MCF 10A (cell line): ENCODE measurements at regions not wholly inside any gene's neighbourhood (a gene's known extent, or its start where the extent isn't known, plus 50 kb on each side); places are given as distances from the start of the nearest gene placed in this dataset.

Source experiments
- BruUV-seq: library from RNA; stranded (reverse); fragments of 400-500 nt; replicated peaks from 2 replicates; lab custom pipeline; 2021; lab: Mats Ljungman, UMichigan
- CTCF ChIA-PET: fragments of 300-600 bp; sonication (Branson Sonifier 250); formaldehyde crosslinking; extraction: SDS; loops from one replicate; lab custom pipeline; 2021; ENCODE audit warnings: antibody characterized with exemption, inconsistent platforms; lab: Yijun Ruan, JAX
- POLR2A ChIA-PET: fragments of 300-600, 350-650 bp; sonication (Branson Sonifier 250); formaldehyde crosslinking; extraction: SDS; loops from one replicate; lab custom pipeline; 2020; ENCODE audit warnings: antibody characterized with exemption, inconsistent platforms; lab: Yijun Ruan, JAX
- DNase-seq: peaks from one replicate; pipeline ENCODE4 v3.0.0-alpha.2; 2018; ENCODE audit not compliant: unreplicated experiment
- H3K27ac Mint-ChIP-seq: one replicate; pipeline ENCODE4 v1.8.0; 2022; ENCODE audit warnings: mild to moderate bottlenecking, low read depth, mixed read lengths; ENCODE audit not compliant: unreplicated experiment
- H3K27me3 Mint-ChIP-seq: one replicate; pipeline ENCODE4 v1.8.0; 2022; ENCODE audit warnings: mixed read lengths; ENCODE audit not compliant: insufficient read depth, unreplicated experiment
- H3K36me3 Mint-ChIP-seq: one replicate; pipeline ENCODE4 v1.8.0; 2022; ENCODE audit warnings: mild to moderate bottlenecking, moderate library complexity, mixed read lengths; ENCODE audit not compliant: insufficient read depth, unreplicated experiment
- H3K4me1 Mint-ChIP-seq: one replicate; pipeline ENCODE4 v1.8.0; 2022; ENCODE audit warnings: mixed read lengths; ENCODE audit not compliant: insufficient read depth, unreplicated experiment
- H3K4me3 Mint-ChIP-seq: one replicate; pipeline ENCODE4 v1.8.0; 2022; ENCODE audit warnings: mild to moderate bottlenecking, moderate library complexity, mixed read lengths; ENCODE audit not compliant: unreplicated experiment
- H3K9me3 Mint-ChIP-seq: one replicate; pipeline ENCODE4 v1.8.0; 2022; ENCODE audit warnings: mixed read lengths; ENCODE audit not compliant: unreplicated experiment
- intact Hi-C: fragments of 100-400 bp; cut with micrococcal nuclease; formaldehyde crosslinking; loops from 2 replicates; pipeline ENCODE4 v1.14.1; 2022
- TF ChIP-seq, protein P1 (sequence below): fragments of 200-600 bp; IDR thresholded peaks from one replicate; pipeline ENCODE4 v1.8.0; 2022; ENCODE audit warnings: antibody characterized with exemption, mild to moderate bottlenecking; ENCODE audit not compliant: unreplicated experiment

DNA sequence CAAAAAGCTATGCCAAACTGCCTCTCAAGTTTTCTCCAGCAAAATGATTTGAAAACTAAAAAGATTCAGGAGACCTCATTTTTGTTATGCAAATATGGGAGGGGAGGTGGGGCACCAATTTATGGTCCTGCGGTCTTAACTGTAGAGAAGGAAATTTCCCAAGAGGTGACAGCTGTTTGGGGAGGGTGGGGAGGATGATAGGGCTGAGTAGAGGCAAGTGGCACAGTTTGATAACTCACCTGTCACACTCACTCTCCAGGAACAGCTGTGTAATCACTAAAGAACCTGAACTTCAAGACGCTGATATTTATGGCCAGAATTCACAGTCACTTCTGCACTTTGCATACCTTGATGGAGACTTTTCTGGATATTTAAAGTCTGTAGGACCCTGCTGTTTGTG lies 232.9 kb upstream of the STARD13 start:
- Mint-ChIP-seq H3K4me1 (peaks cover 20% of the 10 kb centered on the region), H3K4me3 (no peak overlapping the region)
- POLR2A ChIA-PET: no interaction called here

GRCh38 chr13:33519561-33520467 lies 234.3 kb upstream of the STARD13 start:
- no peaks in the 10 kb centered on the region for H3K27me3 Mint-ChIP-seq
- peaks cover 20% of the 10 kb centered on the region for H3K4me1 Mint-ChIP-seq
- no peaks in the 10 kb centered on the region for H3K9me3 Mint-ChIP-seq
- POLR2A ChIA-PET: interaction anchor here (1.1 kb wide), 1 partner anchor 26 kb away, joined by 4 read pairs; no protein-coding TSS in a partner anchor
- intact Hi-C loops: no loop called here
- H3K27ac Mint-ChIP-seq: no peak overlapping the region
- CTCF ChIA-PET: interaction anchor here (0.6 to 1.3 kb wide), 2 partner anchors 79 to 204 kb away, joined by 3 to 4 read pairs; no protein-coding TSS in a partner anchor
- H3K4me3 Mint-ChIP-seq: no peak overlapping the region
- TF ChIP-seq, protein P1, sequence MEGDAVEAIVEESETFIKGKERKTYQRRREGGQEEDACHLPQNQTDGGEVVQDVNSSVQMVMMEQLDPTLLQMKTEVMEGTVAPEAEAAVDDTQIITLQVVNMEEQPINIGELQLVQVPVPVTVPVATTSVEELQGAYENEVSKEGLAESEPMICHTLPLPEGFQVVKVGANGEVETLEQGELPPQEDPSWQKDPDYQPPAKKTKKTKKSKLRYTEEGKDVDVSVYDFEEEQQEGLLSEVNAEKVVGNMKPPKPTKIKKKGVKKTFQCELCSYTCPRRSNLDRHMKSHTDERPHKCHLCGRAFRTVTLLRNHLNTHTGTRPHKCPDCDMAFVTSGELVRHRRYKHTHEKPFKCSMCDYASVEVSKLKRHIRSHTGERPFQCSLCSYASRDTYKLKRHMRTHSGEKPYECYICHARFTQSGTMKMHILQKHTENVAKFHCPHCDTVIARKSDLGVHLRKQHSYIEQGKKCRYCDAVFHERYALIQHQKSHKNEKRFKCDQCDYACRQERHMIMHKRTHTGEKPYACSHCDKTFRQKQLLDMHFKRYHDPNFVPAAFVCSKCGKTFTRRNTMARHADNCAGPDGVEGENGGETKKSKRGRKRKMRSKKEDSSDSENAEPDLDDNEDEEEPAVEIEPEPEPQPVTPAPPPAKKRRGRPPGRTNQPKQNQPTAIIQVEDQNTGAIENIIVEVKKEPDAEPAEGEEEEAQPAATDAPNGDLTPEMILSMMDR: no peak
- BruUV-seq: no TSS peak
- H3K36me3 Mint-ChIP-seq: no peaks in the 10 kb centered on the region
- no peak for DNase-seq

More for the DNA sequence above, 232.9 kb upstream of the STARD13 start:
- Mint-ChIP-seq H3K27me3 (no peaks in the 10 kb centered on the region), H3K36me3 (no peaks in the 10 kb centered on the region), H3K27ac (no peak overlapping the region), H3K9me3 (no peaks in the 10 kb centered on the region)
- no TSS peak for BruUV-seq
- CTCF ChIA-PET: no interaction called here
- intact Hi-C loops: no loop called here
- DNase-seq: no peak
- TF ChIP-seq, protein P1: no peak

DNA sequence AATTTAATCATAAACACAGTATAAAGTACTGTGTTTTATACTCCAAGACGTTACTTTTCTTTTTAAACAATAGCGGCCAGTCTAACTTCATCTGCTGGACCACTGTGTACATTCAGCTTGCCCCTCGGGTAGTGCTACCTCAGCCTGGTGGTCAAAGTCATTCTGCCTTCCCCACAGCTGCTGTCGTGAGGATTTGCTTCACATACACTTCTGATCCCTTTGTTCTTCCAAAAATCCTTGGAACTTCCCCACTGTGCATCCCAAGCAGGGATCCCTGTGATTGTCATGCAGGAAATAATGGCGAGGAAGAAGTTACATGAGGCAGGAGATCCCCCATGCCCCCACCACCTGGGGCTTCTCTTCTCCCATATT lies 234.9 kb upstream of the STARD13 start:
- CTCF ChIA-PET: interaction anchor here (0.6 to 1.3 kb wide), 3 partner anchors 77 to 203 kb away, joined by 3 to 4 read pairs (median 3); no protein-coding TSS in a partner anchor
- H3K4me1 Mint-ChIP-seq: peaks cover 20% of the 10 kb centered on the region
- no TSS peak for BruUV-seq

GRCh38 chr13:33524086-33524485 lies 238.5 kb upstream of the STARD13 start:
- CTCF ChIA-PET: interaction anchor here (0.6 kb wide), 1 partner anchor 170 kb away, joined by 4 read pairs; no protein-coding TSS in a partner anchor
- Mint-ChIP-seq H3K36me3 (no peaks in the 10 kb centered on the region), H3K27me3 (no peaks in the 10 kb centered on the region), H3K27ac (no peak overlapping the region), H3K4me3 (no peak overlapping the region), H3K4me1 (peaks cover 18% of the 10 kb centered on the region), H3K9me3 (no peaks in the 10 kb centered on the region)
- DNase-seq: peak; percentile 50
- POLR2A ChIA-PET: no interaction called here
- TF ChIP-seq, protein P1: no peak
- no TSS peak for BruUV-seq
- intact Hi-C loops: no loop called here

More for the DNA sequence above, 234.9 kb upstream of the STARD13 start:
- POLR2A ChIA-PET: interaction anchor here (1.1 kb wide), 1 partner anchor 25 kb away, joined by 4 read pairs; no protein-coding TSS in a partner anchor
- Mint-ChIP-seq H3K27me3 (no peaks in the 10 kb centered on the region), H3K36me3 (no peaks in the 10 kb centered on the region), H3K27ac (peak overlapping the region; percentile 32), H3K9me3 (no peaks in the 10 kb centered on the region), H3K4me3 (no peak overlapping the region)
- TF ChIP-seq, protein P1: no peak
- no peak for DNase-seq
- intact Hi-C loops: no loop called here
